GM19372 (cell line): ENCODE measurements at regions not wholly inside any gene's neighbourhood (a gene's known extent, or its start where the extent isn't known, plus 50 kb on each side); places are given as distances from the start of the nearest gene placed in this dataset.
"Not testable (repeated sequence)": the region's sequence is repeated elsewhere in the genome, so short reads cannot be mapped to it uniquely, and the experiment has no call there.

ENCODE experiments used
- ATAC-seq: cut with Tn5 transposase; IDR thresholded peaks from one replicate; pipeline ENCODE4 v1.9.1; 2021; ENCODE audit warnings: mild to moderate bottlenecking, low read depth, moderate library complexity; ENCODE audit not compliant: unreplicated experiment

DNA sequence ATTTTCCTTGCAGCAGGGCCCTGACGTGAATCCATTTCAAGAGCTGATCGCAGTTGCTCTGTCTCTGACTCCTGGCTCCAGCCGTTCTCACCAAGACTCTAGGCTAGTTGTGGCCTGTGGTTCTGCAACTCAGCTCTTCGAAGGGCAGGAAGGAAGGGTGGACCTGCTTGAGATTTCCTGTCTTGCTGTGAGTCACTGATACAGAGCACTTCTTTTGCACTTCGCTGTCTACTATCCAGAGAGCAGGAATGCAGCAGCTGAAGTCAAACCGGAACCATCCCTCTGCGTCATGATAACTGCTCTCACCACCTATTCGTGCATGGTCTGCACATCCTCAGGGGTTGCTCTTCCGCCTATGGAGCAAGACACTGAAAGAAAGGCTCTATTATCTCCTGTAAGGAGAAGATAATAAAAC is 59.7 kb downstream of the RAP2B start:
- ATAC-seq: peak; percentile 95

DNA sequence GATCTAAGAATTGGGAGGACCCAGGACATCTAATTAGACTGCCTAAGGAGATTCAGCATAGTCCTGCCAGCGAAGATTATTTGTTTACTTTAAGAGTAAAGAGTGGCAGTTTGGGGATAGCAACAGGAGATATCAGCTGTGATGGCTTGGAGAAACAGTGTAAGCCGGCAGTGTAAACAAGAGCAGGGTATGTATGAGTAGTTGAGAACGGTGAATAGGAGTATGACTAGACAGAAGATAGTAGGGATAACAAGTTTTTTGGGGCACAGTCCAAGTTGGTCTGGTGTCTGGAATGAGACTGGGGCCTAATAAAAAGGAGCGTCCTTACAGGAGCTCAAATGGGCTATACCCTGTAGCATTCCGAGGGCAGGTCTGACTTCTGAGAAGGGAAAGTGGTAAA is 64.9 kb downstream of the RAP2B start:
- ATAC-seq: not testable (repeated sequence)

DNA sequence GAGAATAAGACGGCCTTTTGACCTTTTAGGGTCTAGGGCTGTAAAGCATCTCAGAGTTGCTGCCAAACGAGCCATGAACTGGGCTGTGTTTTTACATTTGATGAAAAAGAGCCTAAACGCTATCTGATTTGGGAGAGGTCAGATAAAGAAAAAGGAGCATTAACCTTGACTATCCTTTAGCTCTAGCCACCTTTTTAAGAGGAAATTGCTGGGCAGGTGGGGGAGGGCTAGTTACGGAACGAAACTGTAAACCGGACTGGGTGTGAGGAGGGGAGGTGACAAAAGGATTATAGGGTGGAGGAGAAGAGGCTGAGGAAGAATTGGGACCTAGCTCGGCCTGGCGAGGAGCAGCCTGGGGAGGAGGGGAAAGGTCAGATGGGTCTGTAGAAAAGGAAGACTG is 68.4 kb downstream of the RAP2B start:
- ATAC-seq: not testable (repeated sequence)

DNA sequence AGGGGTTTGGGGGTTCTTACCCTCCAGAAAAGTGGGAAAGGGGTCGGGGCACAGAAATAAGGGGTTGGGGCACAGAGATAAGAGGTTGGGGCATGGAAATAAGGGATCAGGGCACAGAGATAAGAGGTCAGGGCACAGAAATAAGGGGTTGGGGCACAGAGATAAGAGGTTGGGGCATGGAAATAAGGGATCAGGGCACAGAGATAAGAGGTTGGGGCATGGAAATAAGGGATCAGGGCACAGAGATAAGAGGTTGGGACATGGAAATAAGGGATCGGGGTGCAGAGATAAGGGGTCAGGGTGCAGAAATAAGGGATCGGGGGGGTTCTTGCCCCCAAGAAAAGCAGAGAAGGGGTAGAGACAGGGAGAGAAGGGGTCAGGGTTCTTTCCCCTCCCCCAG is 69.2 kb downstream of the RAP2B start:
- ATAC-seq: not testable (repeated sequence)

DNA sequence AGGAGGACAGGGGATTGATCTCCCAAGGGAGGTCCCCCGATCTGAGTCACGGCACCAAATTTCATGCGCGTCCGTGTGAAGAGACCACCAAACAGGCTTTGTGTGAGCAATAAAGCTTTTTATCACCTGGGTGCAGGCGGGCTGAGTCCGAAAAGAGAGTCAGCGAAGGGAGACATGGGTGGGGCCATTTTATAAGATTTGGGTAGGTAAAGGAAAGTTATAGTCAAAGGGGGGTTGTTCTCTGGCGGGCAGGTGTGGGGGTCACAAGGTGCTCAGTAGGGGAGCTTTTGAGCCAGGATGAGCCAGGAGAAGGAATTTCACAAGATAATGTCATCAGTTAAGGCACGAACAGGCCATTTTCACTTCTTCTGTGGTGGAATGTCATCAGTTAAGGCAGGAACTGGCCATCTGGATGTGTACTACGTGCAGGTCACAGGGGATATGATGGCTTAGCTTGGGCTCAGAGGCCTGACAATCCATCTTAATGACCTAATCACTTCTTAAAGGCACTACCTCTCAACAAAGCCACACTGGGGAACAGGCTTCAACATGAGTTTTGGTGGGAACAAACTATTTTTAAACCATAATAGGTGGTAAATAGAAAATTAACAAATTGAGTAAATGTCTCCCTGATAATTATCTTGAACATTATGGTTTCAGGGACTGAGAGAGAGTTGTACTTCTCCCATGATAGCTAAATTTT is 70.2 kb downstream of the RAP2B start:
- not testable (repeated sequence) for ATAC-seq

DNA sequence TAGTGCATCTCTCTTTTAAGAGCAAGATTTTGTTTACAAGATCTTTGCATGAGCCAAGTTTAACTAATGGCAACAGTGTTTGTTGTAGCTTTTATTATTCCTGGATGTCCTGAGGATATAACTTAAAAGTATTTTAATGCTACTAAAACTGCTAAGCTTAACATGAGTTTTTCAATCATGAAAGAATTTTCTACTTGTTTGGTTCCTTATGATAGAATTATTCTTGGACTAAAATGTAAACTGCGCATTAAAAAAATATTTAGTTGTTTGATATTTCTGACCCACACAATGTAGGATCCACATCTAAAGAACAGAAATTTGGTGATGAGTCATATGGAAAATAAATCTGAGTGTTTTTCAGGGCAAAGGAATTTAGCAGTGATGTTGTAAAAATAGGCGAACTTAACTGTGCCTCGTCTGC is 70.8 kb downstream of the RAP2B start:
- no peak for ATAC-seq

DNA sequence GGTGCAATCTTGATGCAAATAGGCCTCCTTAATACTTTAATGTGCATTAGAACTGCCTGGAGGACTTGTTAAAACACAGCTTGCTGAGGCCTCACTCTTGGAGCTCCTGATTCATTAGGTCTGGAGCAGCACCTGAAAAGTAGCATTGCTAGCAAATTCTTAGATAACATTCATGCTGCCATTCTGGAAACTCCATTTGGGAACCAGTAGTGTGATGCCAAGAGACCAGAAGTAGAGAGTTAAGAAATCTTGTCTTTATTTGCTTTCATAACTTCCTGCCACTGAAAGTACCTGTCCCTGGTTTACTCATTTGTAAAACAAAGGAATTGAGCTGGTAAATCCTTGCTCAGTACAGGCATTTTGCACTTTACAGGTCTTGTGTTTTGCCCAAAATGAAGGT is 72.0 kb downstream of the RAP2B start:
- ATAC-seq: no peak

DNA sequence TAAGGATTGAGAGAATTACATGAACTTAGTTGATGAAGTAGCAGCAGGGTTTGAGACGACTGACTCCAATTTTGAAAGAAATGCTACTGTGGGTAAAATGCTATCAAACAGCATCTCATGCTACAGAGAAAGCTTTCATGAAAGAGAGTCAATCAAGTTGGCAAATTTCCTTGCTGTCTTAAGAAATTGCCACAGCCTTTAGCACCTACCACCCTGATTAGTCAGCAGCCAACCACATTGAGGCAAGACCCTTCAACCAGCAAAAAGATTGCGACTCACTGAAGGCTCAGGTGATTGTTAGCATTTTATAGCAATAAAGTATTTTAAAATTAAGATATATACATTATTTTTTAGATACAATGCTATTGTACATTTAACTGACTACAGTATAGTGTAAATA is 80.9 kb downstream of the RAP2B start:
- ATAC-seq: no peak

DNA sequence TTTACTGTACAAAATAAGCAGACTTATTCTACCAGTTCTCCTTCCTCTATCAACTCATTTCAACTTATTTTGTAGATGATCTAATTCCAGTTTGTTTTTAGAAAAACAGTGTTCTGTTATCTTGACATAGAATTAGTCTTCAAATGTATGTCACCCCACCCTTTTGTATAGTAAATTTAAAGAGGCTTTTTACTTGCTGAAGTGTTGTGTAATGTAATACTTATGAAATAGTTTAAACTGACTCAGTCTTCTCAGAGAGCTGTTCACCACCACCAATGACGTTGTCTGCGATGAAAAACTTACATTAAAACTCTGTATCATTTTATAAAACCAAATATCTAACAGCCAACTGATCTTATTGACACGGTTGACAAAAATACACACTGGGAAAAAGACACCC is 82.9 kb downstream of the RAP2B start:
- ATAC-seq: no peak

DNA sequence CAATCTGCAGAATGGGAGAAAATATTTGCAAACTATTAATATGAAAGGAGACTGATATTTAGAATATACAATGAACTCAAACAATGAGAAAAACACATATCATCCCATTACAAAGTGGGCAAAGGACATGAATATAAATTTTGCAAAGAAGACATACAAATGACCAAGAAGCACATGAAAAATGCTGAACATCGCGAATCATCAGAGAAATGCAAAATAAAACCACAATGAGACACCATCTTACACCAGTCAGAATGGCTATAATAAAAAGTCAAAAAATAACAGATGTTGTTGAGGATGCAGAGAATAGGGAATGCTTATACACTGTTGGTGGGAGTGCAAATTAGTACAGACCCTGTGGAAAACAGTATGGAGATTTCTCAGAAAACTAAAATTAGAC is 83.6 kb downstream of the RAP2B start:
- no peak for ATAC-seq

DNA sequence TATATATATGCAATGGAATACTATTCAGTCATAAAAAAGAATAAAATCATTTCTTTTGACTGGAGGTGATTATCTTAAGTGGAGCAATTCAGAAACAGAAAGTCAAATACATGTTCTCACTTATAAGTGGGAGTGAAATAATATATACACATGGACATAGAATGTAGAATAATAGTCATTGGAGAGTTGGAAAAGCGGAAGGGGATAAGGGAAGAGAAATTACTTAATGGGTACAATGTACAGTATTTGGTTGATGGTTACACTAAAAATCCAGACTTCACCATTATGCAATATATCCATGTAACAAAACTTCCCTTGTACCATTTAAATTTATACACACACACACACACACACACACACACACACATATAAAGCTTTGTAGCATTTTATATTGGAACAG is 84.3 kb downstream of the RAP2B start:
- ATAC-seq: no peak

DNA sequence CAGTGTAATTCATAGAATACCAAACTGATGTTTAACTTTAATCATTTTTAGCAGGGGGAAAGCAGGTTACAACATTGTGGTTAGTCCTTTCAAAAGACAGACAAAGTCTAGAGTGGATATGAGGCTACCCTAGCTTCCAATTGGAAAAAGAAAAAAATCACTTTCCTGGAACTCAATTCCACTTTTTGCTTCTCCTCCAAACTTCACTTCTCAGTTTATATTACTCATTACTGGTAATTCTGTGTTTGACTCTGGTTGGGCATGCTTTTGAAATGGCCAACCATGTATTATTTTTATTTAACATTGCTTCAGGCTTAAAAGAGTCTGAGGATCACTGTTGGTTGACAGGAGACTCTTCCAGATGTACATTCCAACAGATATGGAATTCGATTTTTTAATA is 84.8 kb downstream of the RAP2B start:
- ATAC-seq: no peak

DNA sequence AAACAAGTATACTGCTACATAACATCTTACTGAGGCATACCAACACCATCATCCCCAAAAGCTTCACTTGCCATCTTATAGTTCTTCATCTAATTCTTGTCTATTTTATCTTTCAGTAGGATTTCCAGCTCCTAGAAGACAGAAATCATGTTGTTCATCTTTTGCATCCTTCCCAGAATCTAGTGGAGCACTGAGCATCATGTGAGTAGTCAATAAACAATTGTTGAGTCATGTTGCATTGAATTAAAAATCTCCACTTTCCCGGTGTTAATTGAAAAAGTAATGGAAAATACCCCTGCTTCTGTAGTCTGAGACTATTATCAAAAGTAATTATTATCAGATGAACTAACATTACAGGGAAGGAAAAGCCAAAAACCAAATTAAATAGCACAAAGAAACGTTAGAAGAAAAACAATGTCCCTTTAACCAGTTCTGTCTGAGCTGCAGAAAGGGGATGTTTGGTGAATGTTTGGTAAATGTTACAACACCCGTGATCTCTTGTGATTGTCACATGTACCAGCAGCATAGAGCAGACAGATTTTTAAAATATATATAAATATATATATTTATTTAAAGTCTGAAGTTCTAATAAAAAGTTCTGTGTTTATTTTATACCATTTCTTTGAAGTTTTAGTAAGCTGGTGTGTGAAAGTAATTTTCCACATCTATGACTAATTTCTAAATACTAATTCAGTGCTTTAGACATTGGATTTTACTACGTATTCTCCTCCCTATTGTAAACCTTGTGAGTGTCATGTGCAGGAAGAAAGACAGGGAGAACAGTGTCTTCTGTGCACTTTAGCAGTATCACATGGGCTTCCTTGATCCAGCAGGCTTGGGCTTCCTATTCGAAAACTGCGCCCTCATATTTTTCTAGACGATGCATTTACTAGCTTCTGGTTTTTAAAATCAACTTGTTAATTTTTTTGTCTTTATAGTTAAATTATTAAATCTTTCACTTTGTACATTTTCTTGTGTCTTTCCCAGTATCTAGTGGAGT is 85.6 kb downstream of the RAP2B start:
- ATAC-seq: no peak

DNA sequence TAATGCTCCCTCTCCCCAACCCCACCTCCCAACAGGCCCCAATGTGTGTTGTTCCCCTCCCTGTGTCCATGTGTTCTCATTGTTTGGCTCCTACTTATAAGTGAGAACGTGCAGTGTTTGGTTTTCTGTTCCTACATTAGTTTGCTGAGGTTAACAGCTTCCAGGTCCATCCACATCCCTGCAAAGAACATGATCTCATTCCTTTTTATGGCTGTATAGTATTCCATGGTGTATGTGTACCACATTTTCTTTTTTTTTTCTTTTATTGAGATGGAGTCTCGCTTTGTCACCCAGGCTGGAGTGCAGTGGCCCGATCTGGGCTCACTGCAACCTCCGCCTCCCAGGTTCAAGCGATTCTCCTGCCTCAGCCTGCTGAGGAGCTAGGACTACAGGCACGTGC is 86.8 kb downstream of the RAP2B start:
- not testable (repeated sequence) for ATAC-seq

DNA sequence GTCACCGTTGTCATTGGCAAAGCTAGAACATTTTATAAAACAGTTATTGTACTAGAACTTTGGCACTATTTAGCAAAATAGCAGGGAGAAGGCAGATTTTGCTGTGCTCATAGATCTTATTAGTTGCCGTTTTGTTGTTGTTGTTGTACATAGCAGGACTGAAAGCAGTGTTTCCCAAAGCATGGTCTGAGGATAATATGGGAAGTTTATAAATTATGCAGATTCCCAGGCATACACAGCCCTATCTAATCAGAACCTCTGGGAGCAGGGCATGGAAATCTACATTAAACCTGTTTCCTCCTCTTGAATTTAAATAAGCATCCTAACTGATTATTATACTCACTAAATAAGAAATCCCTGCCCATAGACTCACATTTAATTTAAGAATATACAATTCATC is 87.9 kb downstream of the RAP2B start:
- ATAC-seq: no peak

DNA sequence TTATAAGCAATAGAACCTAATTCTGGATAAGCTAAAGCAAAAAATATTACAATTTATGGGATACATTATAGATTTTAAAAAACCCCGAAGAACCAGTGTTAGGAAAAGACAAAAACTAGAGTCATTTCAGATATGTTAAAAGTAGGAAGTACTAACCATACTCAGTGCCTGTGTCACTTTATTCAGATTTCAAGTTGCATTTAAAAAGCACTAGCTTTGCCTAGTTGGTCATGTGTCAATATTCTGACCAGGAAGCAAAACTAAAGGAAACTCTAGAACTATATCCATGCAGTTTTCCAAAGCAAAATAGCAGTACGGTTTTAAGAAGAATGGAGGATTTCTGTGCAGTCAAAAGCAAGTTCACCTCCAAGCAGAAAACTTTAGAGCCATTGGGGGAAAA is 88.4 kb downstream of the RAP2B start:
- ATAC-seq: no peak

DNA sequence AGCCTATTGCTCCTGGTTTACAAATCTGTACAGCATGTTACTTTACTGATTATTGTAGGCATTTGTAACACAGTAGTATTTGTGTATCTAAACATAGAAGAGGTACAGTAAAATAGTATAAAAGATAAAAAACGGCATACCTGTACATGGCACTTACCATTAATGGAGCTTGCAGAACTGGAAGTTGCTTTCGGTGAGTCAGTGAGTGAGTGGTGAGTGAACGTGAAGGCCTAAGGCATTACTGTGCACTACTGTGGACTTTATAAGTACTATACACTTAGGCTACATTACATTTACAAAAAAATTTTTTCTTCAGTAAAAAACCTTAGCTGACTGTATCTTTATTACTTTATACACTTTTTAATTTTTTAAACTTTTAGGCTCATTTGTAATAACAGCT is 90.9 kb downstream of the RAP2B start:
- no peak for ATAC-seq

DNA sequence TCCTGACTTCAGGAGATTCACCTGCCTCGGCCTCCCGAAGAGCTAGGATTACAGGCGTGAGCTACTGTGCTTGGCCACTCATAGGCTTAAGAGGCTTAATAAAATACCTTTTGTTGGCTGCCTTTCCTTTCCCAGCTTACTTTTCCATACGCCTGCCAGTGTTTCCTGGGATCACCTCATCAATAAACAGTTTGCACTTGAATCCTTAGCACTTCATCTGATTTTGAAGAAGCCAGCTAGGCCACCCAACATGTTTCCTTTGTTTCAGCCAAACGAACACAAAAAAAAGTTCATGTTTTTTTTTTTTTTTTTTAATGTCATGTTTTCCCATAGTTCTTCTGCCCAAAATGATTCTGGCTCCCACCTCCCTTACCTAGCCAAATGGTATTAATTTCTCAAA is 92.3 kb downstream of the RAP2B start:
- ATAC-seq: no peak

DNA sequence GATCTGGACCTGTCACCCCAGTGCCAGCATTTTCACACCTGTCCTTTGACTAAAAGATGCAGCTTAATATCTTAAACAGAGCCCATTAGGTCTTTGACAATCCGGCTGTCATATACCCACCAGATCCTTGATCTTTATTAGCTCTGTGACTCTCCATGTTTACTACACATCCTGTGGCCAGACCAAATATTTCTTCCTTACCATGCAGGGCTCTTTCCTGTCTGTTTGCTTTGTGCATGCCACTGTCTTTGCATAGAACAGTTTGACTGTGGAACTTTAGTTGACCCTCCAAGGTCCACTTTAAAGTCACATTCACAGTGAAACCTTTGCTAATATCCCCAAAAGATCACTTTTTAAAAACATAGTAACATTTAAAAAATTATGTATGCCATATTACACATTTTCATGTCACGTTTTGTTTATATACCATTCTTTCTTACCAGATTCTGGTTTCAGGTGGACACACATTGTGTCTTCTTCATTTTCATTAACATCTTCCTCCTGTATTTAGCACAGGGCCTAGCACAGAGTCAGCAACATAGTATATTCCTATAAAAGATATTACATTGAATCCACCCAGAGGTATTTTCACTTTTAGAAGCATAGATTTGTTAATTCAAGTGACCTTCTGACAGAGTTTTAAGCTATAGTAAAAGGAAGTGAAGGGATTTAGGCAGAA is 95.8 kb downstream of the RAP2B start:
- no peak for ATAC-seq

DNA sequence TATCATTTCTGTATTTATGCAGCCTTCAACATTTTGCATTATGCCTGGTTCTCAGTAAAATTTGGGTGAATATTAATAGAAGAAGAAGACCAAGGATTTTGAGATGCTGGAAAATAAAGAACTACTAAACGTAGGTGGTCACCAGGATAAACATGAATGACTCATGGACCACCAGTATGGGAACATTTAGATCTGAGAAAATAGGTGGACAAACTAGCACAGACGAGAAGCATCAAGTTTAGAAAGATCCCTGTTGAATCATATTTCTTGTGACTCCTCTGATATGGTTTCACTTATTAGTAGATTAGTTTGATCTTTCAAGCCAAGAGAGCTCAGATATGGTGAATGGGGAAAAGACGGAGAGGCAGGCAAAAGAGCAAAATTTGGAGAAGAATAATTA is 97.9 kb downstream of the RAP2B start:
- ATAC-seq: no peak

DNA sequence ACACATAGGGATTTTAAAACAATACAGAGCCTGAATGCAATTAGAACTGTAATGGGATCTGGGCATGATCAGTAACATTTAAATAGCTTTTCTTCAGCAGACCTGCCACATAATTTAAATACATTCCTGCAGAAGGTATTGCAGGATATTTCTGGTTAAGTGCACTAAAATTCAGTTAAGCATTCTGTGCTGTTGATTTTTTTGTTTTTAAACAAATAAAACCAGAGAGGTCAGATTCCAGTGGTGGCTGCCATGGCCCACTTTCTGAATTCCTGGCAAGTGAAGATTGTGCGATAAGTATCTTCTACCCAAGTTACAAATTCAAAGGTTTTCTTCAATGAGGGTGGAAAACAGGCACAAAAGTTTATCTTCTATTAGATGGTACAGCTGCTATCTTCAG is 98.7 kb downstream of the RAP2B start:
- ATAC-seq: no peak
